HepG2 (cell line): ENCODE measurements at regions not wholly inside any gene's neighbourhood (a gene's known extent, or its start where the extent isn't known, plus 50 kb on each side); places are given as distances from the start of the nearest gene placed in this dataset.
"Not testable (repeated sequence)": the region's sequence is repeated elsewhere in the genome, so short reads cannot be mapped to it uniquely, and the experiment has no call there.

ENCODE experiments used
- ATAC-seq: fragments of 200-7000 bp; cut with Tn5 transposase; 3 replicates; pipeline ENCODE4 v1.9.1; 2020; ENCODE audit warnings: mild to moderate bottlenecking, moderate library complexity
- BruUV-seq: library from RNA; stranded (reverse); fragments of 400-500 nt; replicated peaks from 2 replicates; lab custom pipeline; 2021; lab: Mats Ljungman, UMichigan
- CTCF ChIA-PET: fragments of 300-600 bp; formaldehyde crosslinking; extraction: SDS; loops from one replicate; lab custom pipeline; 2021; ENCODE audit warnings: low total read pairs, inconsistent platforms, low intra/inter-chr PET ratio; lab: Yijun Ruan, JAX
- POLR2A ChIA-PET: fragments of 350-600 bp; sonication (Branson Sonifier 250); formaldehyde crosslinking; loops from one replicate; lab custom pipeline; 2020; ENCODE audit warnings: antibody characterized with exemption, inconsistent platforms; lab: Yijun Ruan, JAX
- DNase-seq: peaks from one replicate; pipeline ENCODE4 v3.0.0-alpha.2; 2015; ENCODE audit warnings: low spot score
- FAIRE-seq: peaks from 3 replicates; lab custom pipeline; 2011; peaks lifted over from hg19 to GRCh38; lab: Jason Lieb, UNC
- H2AFZ ChIP-seq: one replicate; pipeline ENCODE4 v1.6.1; 2011; ENCODE audit warnings: low read length, inconsistent platforms
- H3K27ac ChIP-seq: fragments of 300-600 bp; 3 replicates; pipeline ENCODE4 v1.8.0; 2011; ENCODE audit warnings: mixed run types, mild to moderate bottlenecking, mixed read lengths, low read length, inconsistent platforms; ENCODE audit not compliant: insufficient read depth; ENCODE audit errors: extremely low read length
- H3K27me3 ChIP-seq, 2 experiments: fragments of 200-600 bp in 1 of 2; 2 replicates in 1 of 2; 3 replicates in 1 of 2; pipeline versions ENCODE4 v1.6.0 to v1.8.0; 2011; ENCODE audit warnings: low read length in 2 of 2, mild to moderate bottlenecking in 2 of 2, moderate library complexity in 2 of 2, inconsistent platforms in 1 of 2; ENCODE audit not compliant: insufficient read depth in 2 of 2, control insufficient read depth in 1 of 2
- H3K36me3 ChIP-seq, 2 experiments: fragments of 200-600 bp in 1 of 2; replicated peaks in 1 of 2; 2 replicates in 1 of 2; 3 replicates in 1 of 2; pipeline versions ENCODE4 v1.5.1 to v1.8.0; 2011; ENCODE audit warnings: low read length in 2 of 2, inconsistent platforms in 1 of 2; ENCODE audit not compliant: insufficient read depth in 2 of 2, control insufficient read depth in 1 of 2
- H3K4me1 ChIP-seq: 2 replicates; pipeline ENCODE4 v1.5.1; 2012; ENCODE audit warnings: low read length, inconsistent platforms; ENCODE audit not compliant: insufficient read depth
- H3K4me2 ChIP-seq: 2 replicates; pipeline ENCODE4 v1.6.0; 2011; ENCODE audit warnings: low read depth, low read length, inconsistent platforms
- H3K4me3 ChIP-seq, 3 experiments: fragments of 200-600 bp in 1 of 3; sonication (generic), shearing (Covaris generic) in 1 of 3; replicated peaks in 1 of 3; 2 replicates each; pipeline ENCODE4 v1.5.1; 2011 to 2016; ENCODE audit warnings: low read length in 3 of 3, inconsistent platforms in 2 of 3, low read depth in 2 of 3, mild to moderate bottlenecking in 2 of 3, control low read depth in 1 of 3, mixed read lengths in 1 of 3; ENCODE audit not compliant: insufficient read depth in 1 of 3
- H3K79me2 ChIP-seq: one replicate; pipeline ENCODE4 v1.6.1; 2011; ENCODE audit warnings: low read length, inconsistent platforms; ENCODE audit not compliant: insufficient read depth
- H3K9ac ChIP-seq: 2 replicates; pipeline ENCODE4 v1.6.0; 2011; ENCODE audit warnings: mild to moderate bottlenecking, low read depth, low read length, inconsistent platforms; ENCODE audit not compliant: insufficient read depth
- H3K9me3 ChIP-seq: 2 replicates; pipeline ENCODE4 v1.5.1; 2012; ENCODE audit warnings: mild to moderate bottlenecking, low read length
- H4K20me1 ChIP-seq: 2 replicates; pipeline ENCODE4 v1.6.0; 2011; ENCODE audit warnings: inconsistent platforms, mild to moderate bottlenecking, low read length, moderate library complexity; ENCODE audit not compliant: insufficient read depth
- NFKBIZ ChIP-seq: IDR thresholded peaks from 2 replicates; pipeline ENCODE4 v1.6.1; 2018; ENCODE audit warnings: missing genetic modification reagents, missing compliant biosample characterization
- THRA ChIP-seq: sonication (generic); formaldehyde crosslinking; IDR thresholded peaks from 2 replicates; pipeline ENCODE4 v1.4.0; 2020; ENCODE audit warnings: missing genetic modification reagents, borderline replicate concordance
- ZNF275 ChIP-seq: sonication (generic); formaldehyde crosslinking; IDR thresholded peaks from 2 replicates; pipeline ENCODE4 v1.8.0; 2022; ENCODE audit warnings: missing genetic modification reagents, mild to moderate bottlenecking, inconsistent platforms, borderline replicate concordance
- WGBS: methylation state at CpG from one replicate; pipeline ENCODE4 v1.1.6; 2017; ENCODE audit warnings: low lambda C conversion rate; 5-methylcytosine and 5-hydroxymethylcytosine counted together
- in situ Hi-C: cut with HindIII; loops from 2 replicates; pipeline ENCODE4 v1.10.0; 2017; ENCODE audit warnings: low pct_unique_long_range_greater_than_20kb; ENCODE audit not compliant: extremely low pct_ligation_motif_present
- intact Hi-C: fragments of 100-400 bp; cut with micrococcal nuclease; formaldehyde crosslinking; loops from one replicate; pipeline ENCODE4 v1.10.0; 2022; ENCODE audit not compliant: unreplicated experiment

DNA sequence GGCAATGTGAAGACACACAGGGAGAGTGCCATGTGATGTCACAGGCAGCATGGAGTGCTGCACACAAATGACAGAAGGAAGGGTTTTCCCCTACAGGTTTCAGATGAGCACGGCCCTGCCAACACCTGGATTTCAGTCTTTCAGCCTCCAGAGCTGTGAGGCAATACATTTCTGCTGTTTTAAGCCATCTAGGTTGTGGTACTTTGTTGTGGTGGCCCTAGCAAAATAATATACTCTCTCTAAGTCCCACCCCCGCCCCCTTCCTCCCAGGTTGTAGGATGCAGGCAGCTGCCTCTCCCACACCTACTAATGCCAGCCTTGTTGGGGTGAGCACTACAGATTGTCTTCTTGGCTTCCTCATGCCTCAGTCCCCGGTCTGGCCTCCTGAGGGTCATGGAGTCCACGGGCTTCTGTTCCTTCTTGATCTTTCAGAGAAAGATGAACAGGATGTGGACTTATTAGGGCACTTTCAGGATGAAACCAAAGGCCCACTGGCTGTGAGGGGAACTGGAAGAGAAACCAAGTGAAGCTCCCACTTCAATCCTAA is 180.0 kb downstream of the CD47 start:
- ATAC-seq = no peak
- no TSS peak for BruUV-seq
- H3K4me3 ChIP-seq = no peak overlapping the region
- H3K4me2 ChIP-seq = no peak overlapping the region
- peaks cover 0 to 5% of the 10 kb centered on the region in 2 experiments; a peak in 2 of 5 replicates for H3K27me3 ChIP-seq
- no peak for FAIRE-seq
- in situ Hi-C loops (no loop called here), intact Hi-C loops (no loop called here)
- H3K9me3 ChIP-seq = no peaks in the 10 kb centered on the region
- H3K79me2 ChIP-seq = no peaks in the 10 kb centered on the region
- no peak for DNase-seq
- H4K20me1 ChIP-seq = no peaks in the 10 kb centered on the region
- POLR2A ChIA-PET = no interaction called here
- TF ChIP-seq THRA (CRISPR knock-in tag) (no peak), ZNF275 (CRISPR knock-in tag) (no peak), NFKBIZ (CRISPR knock-in tag) (no peak)
- TF ChIP-seq, all 625 proteins: peak for 0
- H3K27ac ChIP-seq = no peak overlapping the region
- CTCF ChIA-PET = no interaction called here
- 2% methylated on average over 3 of the region's 4 CpGs for WGBS
- no peaks in the 10 kb centered on the region for H3K36me3 ChIP-seq
- H2AFZ ChIP-seq = no peak overlapping the region
- H3K9ac ChIP-seq = no peak overlapping the region
- H3K4me1 ChIP-seq = no peaks in the 10 kb centered on the region

DNA sequence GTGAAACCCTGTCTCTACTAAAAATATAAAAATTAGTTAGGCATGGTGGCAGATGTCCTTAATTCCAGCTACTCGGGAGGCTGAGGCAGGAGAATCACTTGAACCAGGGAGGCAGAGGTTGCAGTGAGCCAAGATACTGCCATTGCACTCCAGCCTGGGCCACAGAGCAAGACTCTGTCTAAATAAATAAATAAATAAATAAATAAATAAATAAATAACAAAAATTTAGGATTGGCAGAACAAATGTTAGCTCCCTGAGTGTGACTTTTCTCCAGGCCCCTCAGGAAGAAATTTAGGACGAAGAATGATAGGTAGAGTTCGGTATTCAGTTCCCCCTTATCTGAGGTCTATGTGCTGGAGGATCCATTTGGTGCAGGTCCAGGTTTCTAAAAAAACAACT is 181.2 kb downstream of the CD47 start:
- H3K9ac ChIP-seq, intact Hi-C loops, in situ Hi-C loops, H4K20me1 ChIP-seq, POLR2A ChIA-PET, H2AFZ ChIP-seq, DNase-seq, H3K79me2 ChIP-seq, H3K4me3 ChIP-seq, H3K4me2 ChIP-seq, H3K4me1 ChIP-seq, H3K9me3 ChIP-seq, H3K36me3 ChIP-seq, FAIRE-seq, CTCF ChIA-PET, BruUV-seq, ATAC-seq, H3K27ac ChIP-seq: not testable (repeated sequence)
- 33% methylated on average over 3 of the region's 3 CpGs for WGBS
- H3K27me3 ChIP-seq = peaks cover 0 to 13% of the 10 kb centered on the region in 2 experiments; a peak in 3 of 5 replicates
